NCI-H2196 (cell line): ENCODE measurements at regions not wholly inside any gene's neighbourhood (a gene's known extent, or its start where the extent isn't known, plus 50 kb on each side); places are given as distances from the start of the nearest gene placed in this dataset.

Experiments used
- DNase-seq: peaks from one replicate; lab custom pipeline; 2025; ENCODE audit not compliant: unreplicated experiment; lab: John Stamatoyannopoulos, UW

GRCh38 chr21:27743971-27744564, 777.2 kb upstream of the ADAMTS5 start:
- DNase-seq: no peak

GRCh38 chr21:27741736-27742135, 774.8 kb upstream of the ADAMTS5 start:
- DNase-seq: no peak

GRCh38 chr21:27740084-27740483, 773.2 kb upstream of the ADAMTS5 start:
- DNase-seq: no peak

GRCh38 chr21:27739187-27739586, 772.3 kb upstream of the ADAMTS5 start:
- no peak for DNase-seq

GRCh38 chr21:27735699-27736098, 768.8 kb upstream of the ADAMTS5 start:
- DNase-seq: no peak

- no peak for DNase-seq
Measured at GRCh38 chr21:27734146-27734545, 767.3 kb upstream of the ADAMTS5 start.

- DNase-seq: no peak
Measured at GRCh38 chr21:27725916-27726315, 759.0 kb upstream of the ADAMTS5 start.

- no peak for DNase-seq
Measured at GRCh38 chr21:27722095-27722494, 755.2 kb upstream of the ADAMTS5 start.

GRCh38 chr21:27721675-27722074, 754.8 kb upstream of the ADAMTS5 start:
- DNase-seq: no peak

GRCh38 chr21:27719226-27719625, 752.3 kb upstream of the ADAMTS5 start:
- no peak for DNase-seq

GRCh38 chr21:27715131-27715530, 748.2 kb upstream of the ADAMTS5 start:
- no peak for DNase-seq

- DNase-seq: no peak
Measured at GRCh38 chr21:27713154-27714109, 746.5 kb upstream of the ADAMTS5 start.

GRCh38 chr21:27704567-27705166, 737.8 kb upstream of the ADAMTS5 start:
- no peak for DNase-seq

- no peak for DNase-seq
Measured at GRCh38 chr21:27703791-27704190, 736.9 kb upstream of the ADAMTS5 start.

GRCh38 chr21:27700974-27701614, 734.2 kb upstream of the ADAMTS5 start:
- DNase-seq: peak; percentile 64

- DNase-seq: no peak
Measured at GRCh38 chr21:27695246-27695645, 728.4 kb upstream of the ADAMTS5 start.

- DNase-seq: no peak
Measured at GRCh38 chr21:27694667-27695066, 727.8 kb upstream of the ADAMTS5 start.

- no peak for DNase-seq
Measured at GRCh38 chr21:27693376-27693775, 726.5 kb upstream of the ADAMTS5 start.

- DNase-seq: no peak
Measured at GRCh38 chr21:27691516-27691915, 724.6 kb upstream of the ADAMTS5 start.

GRCh38 chr21:27691006-27691405, 724.1 kb upstream of the ADAMTS5 start:
- no peak for DNase-seq

GRCh38 chr21:27690426-27690825, 723.5 kb upstream of the ADAMTS5 start:
- DNase-seq: no peak
